Testis (tissue), 2 donors: ENCODE measurements at regions not wholly inside any gene's neighbourhood (a gene's known extent, or its start where the extent isn't known, plus 50 kb on each side); places are given as distances from the start of the nearest gene placed in this dataset.

Source experiments
- CTCF ChIP-seq, 3 experiments: fragments of 450-650 bp in 2 of 3; fragments of 200-600 bp in 1 of 3; sonication (generic) in 1 of 3; IDR thresholded peaks; one replicate each; pipeline ENCODE4 v1.5.1; 2016 to 2019; ENCODE audit warnings: antibody characterized with exemption in 3 of 3, mild to moderate bottlenecking in 2 of 3, moderate library complexity in 1 of 3
- POLR2A ChIP-seq: fragments of 450-650 bp; IDR thresholded peaks from one replicate; pipeline ENCODE4 v1.6.1; 2017; ENCODE audit warnings: antibody characterized with exemption, mild to moderate bottlenecking, moderate library complexity

DNA sequence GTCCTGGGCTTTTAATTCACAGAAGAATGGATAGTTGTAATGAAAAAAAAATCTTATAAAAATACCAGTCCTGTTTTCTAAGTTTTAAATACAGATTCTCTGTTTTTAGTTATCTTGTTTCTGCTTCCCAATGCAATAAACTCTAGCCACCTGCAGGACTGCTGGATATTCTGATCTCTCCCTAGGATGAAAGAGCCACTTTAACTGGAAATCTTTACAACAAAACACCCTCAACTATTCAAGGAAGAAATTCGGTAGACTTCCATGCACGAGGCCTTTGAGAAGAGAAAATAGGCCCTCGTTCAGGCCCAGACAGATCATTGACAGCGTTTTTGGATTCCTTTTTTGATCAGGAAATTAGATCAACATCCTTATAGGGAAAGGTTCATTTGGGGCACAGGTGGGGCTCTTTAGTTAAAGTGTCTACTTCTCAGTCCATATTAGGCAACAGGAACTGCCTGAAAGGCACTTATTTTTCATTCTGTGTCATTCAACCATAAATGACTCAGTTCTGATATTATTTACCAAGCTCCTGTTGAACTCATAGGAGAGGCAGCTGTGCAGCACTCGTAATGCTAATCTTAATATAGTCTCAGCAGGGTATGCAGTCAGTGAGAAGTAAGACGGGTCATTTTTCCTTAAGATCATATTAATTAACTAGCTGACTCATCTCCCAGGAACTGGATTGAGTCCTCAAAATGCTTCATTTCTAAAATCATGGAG, 71.1 kb upstream of the ERRFI1 start:
- no peak for TF ChIP-seq CTCF (IDR thresholded peaks at IDR 0.05)
- no peak for TF ChIP-seq POLR2A
